Esophagus squamous epithelium (tissue), 4 donors: ENCODE measurements at regions not wholly inside any gene's neighbourhood (a gene's known extent, or its start where the extent isn't known, plus 50 kb on each side); places are given as distances from the start of the nearest gene placed in this dataset.

ENCODE experiments used
- POLR2A ChIP-seq, 4 donors: fragments of 450-650 bp; IDR thresholded peaks; one replicate each; pipeline ENCODE4 v1.6.1; 2017; ENCODE audit warnings: antibody characterized with exemption in 4 of 4, mild to moderate bottlenecking in 4 of 4, moderate library complexity in 3 of 4
- TF ChIP-seq, protein P1 (sequence below), 6 experiments: fragments of 450-650 bp in 4 of 6; fragments of 200-600 bp in 2 of 6; sonication (generic) in 2 of 6; IDR thresholded peaks; one replicate each; pipeline ENCODE4 v1.5.1; 2016 to 2019; ENCODE audit warnings: antibody characterized with exemption in 6 of 6, mild to moderate bottlenecking in 4 of 6, moderate library complexity in 4 of 6

DNA sequence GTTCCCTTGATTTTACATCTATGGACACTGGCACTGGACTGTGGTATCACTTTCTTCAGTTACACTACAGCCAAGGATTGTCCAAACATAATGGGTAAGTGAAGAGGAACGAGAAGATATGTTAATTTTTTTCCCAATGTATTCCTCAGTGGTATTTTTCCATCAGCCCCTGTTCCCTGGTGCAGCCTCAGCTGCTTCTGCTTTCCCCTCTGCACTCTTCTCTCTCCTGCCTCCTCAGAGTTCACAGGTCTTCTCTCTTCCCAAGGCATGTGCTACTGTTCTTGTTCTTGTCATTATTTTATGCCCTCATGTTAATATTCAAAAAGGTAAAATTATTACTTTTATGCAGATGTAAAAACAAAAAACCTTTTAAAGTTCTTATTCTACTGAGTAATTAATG lies 378.0 kb upstream of the NRXN1 start:
- TF ChIP-seq, protein P1, sequence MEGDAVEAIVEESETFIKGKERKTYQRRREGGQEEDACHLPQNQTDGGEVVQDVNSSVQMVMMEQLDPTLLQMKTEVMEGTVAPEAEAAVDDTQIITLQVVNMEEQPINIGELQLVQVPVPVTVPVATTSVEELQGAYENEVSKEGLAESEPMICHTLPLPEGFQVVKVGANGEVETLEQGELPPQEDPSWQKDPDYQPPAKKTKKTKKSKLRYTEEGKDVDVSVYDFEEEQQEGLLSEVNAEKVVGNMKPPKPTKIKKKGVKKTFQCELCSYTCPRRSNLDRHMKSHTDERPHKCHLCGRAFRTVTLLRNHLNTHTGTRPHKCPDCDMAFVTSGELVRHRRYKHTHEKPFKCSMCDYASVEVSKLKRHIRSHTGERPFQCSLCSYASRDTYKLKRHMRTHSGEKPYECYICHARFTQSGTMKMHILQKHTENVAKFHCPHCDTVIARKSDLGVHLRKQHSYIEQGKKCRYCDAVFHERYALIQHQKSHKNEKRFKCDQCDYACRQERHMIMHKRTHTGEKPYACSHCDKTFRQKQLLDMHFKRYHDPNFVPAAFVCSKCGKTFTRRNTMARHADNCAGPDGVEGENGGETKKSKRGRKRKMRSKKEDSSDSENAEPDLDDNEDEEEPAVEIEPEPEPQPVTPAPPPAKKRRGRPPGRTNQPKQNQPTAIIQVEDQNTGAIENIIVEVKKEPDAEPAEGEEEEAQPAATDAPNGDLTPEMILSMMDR (IDR thresholded peaks at IDR 0.05): no peak
- TF ChIP-seq POLR2A (IDR thresholded peaks at IDR 0.05): no peak
